K562 (cell line): ENCODE measurements at regions not wholly inside any gene's neighbourhood (a gene's known extent, or its start where the extent isn't known, plus 50 kb on each side); places are given as distances from the start of the nearest gene placed in this dataset.

Experiments used
- ATAC-seq: fragments of 200-7000 bp; cut with Tn5 transposase; 3 replicates; pipeline ENCODE4 v1.9.1; 2020; ENCODE audit warnings: moderate library complexity
- BruUV-seq: library from RNA; stranded (reverse); fragments of 400-500 nt; replicated peaks from 2 replicates; lab custom pipeline; 2021; lab: Mats Ljungman, UMichigan
- CTCF ChIA-PET: fragments of 300-600 bp; formaldehyde crosslinking; extraction: SDS; loops from one replicate; lab custom pipeline; 2021; ENCODE audit warnings: low intra/inter-chr PET ratio; lab: Yijun Ruan, JAX
- POLR2A ChIA-PET: fragments of 300-600, 350-650 bp; sonication (Branson Sonifier 250); formaldehyde crosslinking; extraction: SDS; loops from one replicate; lab custom pipeline; 2021; ENCODE audit warnings: antibody characterized with exemption, inconsistent platforms; lab: Yijun Ruan, JAX
- DNase-seq, 4 experiments: peaks; one replicate each; pipeline versions ENCODE4 v3.0.0 to v3.0.0-alpha.2; 2011 to 2018; ENCODE audit warnings: low spot score in 3 of 4, mixed read lengths in 3 of 4; ENCODE audit errors: extremely low read depth in 1 of 4
- FAIRE-seq: peaks from 2 replicates; lab custom pipeline; 2011; peaks lifted over from hg19 to GRCh38; lab: Jason Lieb, UNC
- H2AFZ ChIP-seq: 2 replicates; pipeline ENCODE4 v1.6.0; 2011; ENCODE audit warnings: low read depth, low read length, control low read depth, inconsistent platforms
- H3K27ac ChIP-seq: fragments of 200-600 bp; 3 replicates; pipeline ENCODE4 v1.8.0; 2011; ENCODE audit warnings: low read depth, mild to moderate bottlenecking, control low read depth, inconsistent platforms, low read length, moderate library complexity, mixed read lengths; ENCODE audit errors: extremely low read depth
- H3K27me3 ChIP-seq, 2 experiments: fragments of 300-600 bp in 1 of 2; 2 replicates in 1 of 2; 3 replicates in 1 of 2; pipeline versions ENCODE4 v1.6.0 to v1.8.0; 2011; ENCODE audit warnings: inconsistent platforms in 2 of 2, low read length in 2 of 2, mild to moderate bottlenecking in 1 of 2, mixed read lengths in 1 of 2, moderate library complexity in 1 of 2; ENCODE audit not compliant: control insufficient read depth in 2 of 2, insufficient read depth in 2 of 2
- H3K36me3 ChIP-seq: fragments of 300-600 bp; 3 replicates; pipeline ENCODE4 v1.8.0; 2011; ENCODE audit warnings: mild to moderate bottlenecking, low read length, inconsistent platforms; ENCODE audit not compliant: control insufficient read depth, insufficient read depth
- H3K4me1 ChIP-seq, 2 experiments: fragments of 200-600 bp in 1 of 2; replicated peaks in 1 of 2; 2 replicates in 1 of 2; 3 replicates in 1 of 2; pipeline versions ENCODE4 v1.5.1 to v1.8.0; 2011; ENCODE audit warnings: inconsistent platforms in 2 of 2, low read length in 2 of 2, mild to moderate bottlenecking in 1 of 2, mixed read lengths in 1 of 2, moderate library complexity in 1 of 2; ENCODE audit not compliant: control insufficient read depth in 2 of 2, insufficient read depth in 2 of 2
- H3K4me2 ChIP-seq: 2 replicates; pipeline ENCODE4 v1.6.1; 2011; ENCODE audit warnings: low read length, control low read depth, inconsistent platforms, mixed read lengths; ENCODE audit not compliant: insufficient read depth
- H3K4me3 ChIP-seq: fragments of 200-600 bp; sonication (generic), shearing (Covaris generic); 2 replicates; pipeline ENCODE4 v1.5.1; 2016; ENCODE audit warnings: control low read depth, inconsistent platforms
- H3K79me2 ChIP-seq: fragments of 200-600 bp; 3 replicates; pipeline ENCODE4 v1.8.0; 2011; ENCODE audit warnings: low read length, inconsistent platforms; ENCODE audit not compliant: control insufficient read depth, insufficient read depth
- H3K9ac ChIP-seq, 2 experiments: 2 replicates each; pipeline versions ENCODE4 v1.6.0 to v1.6.1; 2011; ENCODE audit warnings: low read depth in 2 of 2, low read length in 2 of 2, control low read depth in 1 of 2, inconsistent platforms in 1 of 2, mild to moderate bottlenecking in 1 of 2, mixed read lengths in 1 of 2; ENCODE audit not compliant: insufficient read depth in 1 of 2
- H3K9me1 ChIP-seq: one replicate; pipeline ENCODE4 v1.6.0; 2011; ENCODE audit warnings: inconsistent platforms, mild to moderate bottlenecking, low read length, moderate library complexity; ENCODE audit not compliant: control insufficient read depth, insufficient read depth
- H3K9me3 ChIP-seq: replicated peaks from 2 replicates; pipeline ENCODE4 v1.5.1; 2011; ENCODE audit warnings: low read depth, low read length, inconsistent platforms; ENCODE audit not compliant: control insufficient read depth, insufficient read depth
- H4K20me1 ChIP-seq: replicated peaks from 2 replicates; pipeline ENCODE4 v1.6.1; 2011; ENCODE audit warnings: low read length, inconsistent platforms, mixed read lengths; ENCODE audit not compliant: control insufficient read depth, insufficient read depth
- CBFA2T2 ChIP-seq: fragments of 450-650 bp; conservative IDR thresholded peaks from 2 replicates; pipeline ENCODE4 v1.6.1; 2017; ENCODE audit warnings: mild to moderate bottlenecking
- CLOCK ChIP-seq: fragments of 250-450 bp; sonication (Bioruptor Pico); IDR thresholded peaks from 2 replicates; pipeline ENCODE4 v1.4.0; 2020; ENCODE audit warnings: mild to moderate bottlenecking, moderate library complexity, borderline replicate concordance
- CTBP1 ChIP-seq: fragments of 450-650 bp; IDR thresholded peaks from 2 replicates; pipeline ENCODE4 v1.6.1; 2016; ENCODE audit warnings: borderline replicate concordance
- E2F5 ChIP-seq: sonication (generic); formaldehyde crosslinking; IDR thresholded peaks from 2 replicates; pipeline ENCODE4 v1.8.0; 2022; ENCODE audit warnings: mild to moderate bottlenecking, missing genetic modification reagents
- FOXJ3 ChIP-seq: sonication (generic); formaldehyde crosslinking; IDR thresholded peaks from 2 replicates; pipeline ENCODE4 v1.4.0; 2020; ENCODE audit warnings: mild to moderate bottlenecking, missing genetic modification reagents
- HDAC2 ChIP-seq: fragments of 450-650 bp; IDR thresholded peaks from 2 replicates; pipeline ENCODE4 v1.6.1; 2016; ENCODE audit warnings: mild to moderate bottlenecking
- HMGN3 ChIP-seq: IDR thresholded peaks from 2 replicates; pipeline ENCODE4 v1.6.1; 2011; ENCODE audit warnings: borderline replicate concordance, low read depth, mild to moderate bottlenecking, mixed read lengths, low read length; ENCODE audit not compliant: insufficient read length; ENCODE audit errors: extremely low read depth
- MAFF ChIP-seq: IDR thresholded peaks from 2 replicates; pipeline ENCODE4 v1.6.1; 2012; ENCODE audit warnings: low read length, improper control_type of control experiment
- MLLT1 ChIP-seq, 2 experiments: fragments of 450-650 bp; IDR thresholded peaks; 2 replicates each; pipeline ENCODE4 v1.6.1; 2016
- NFE2 ChIP-seq: IDR thresholded peaks from 2 replicates; pipeline ENCODE4 v1.6.1; 2014; ENCODE audit warnings: antibody characterized with exemption, low read depth
- PPARD ChIP-seq: fragments of 250-450 bp; sonication (Bioruptor Pico); IDR thresholded peaks from 2 replicates; pipeline ENCODE4 v1.8.0; 2022; ENCODE audit warnings: inconsistent platforms, mild to moderate bottlenecking, moderate library complexity
- XRCC3 ChIP-seq: fragments of 450-650 bp; IDR thresholded peaks from 2 replicates; pipeline ENCODE4 v1.6.1; 2017; ENCODE audit warnings: mild to moderate bottlenecking, moderate library complexity
- XRCC5 ChIP-seq: fragments of 200-400 bp; formaldehyde crosslinking; IDR thresholded peaks from 2 replicates; pipeline ENCODE4 v1.6.1; 2017; ENCODE audit warnings: low read depth, mild to moderate bottlenecking, low read length
- ZNF3 ChIP-seq: fragments of 250-450 bp; sonication (Bioruptor Pico); IDR thresholded peaks from 2 replicates; pipeline ENCODE4 v1.5.0; 2021; ENCODE audit warnings: mild to moderate bottlenecking, moderate library complexity
- ZNF384 ChIP-seq: IDR thresholded peaks from 2 replicates; pipeline ENCODE4 v1.6.1; 2012; ENCODE audit warnings: low read depth, low read length, improper control_type of control experiment
- ZNF76 ChIP-seq: fragments of 250-450 bp; sonication (Bioruptor Pico); IDR thresholded peaks from 2 replicates; pipeline ENCODE4 v1.4.0; 2020; ENCODE audit warnings: mild to moderate bottlenecking, moderate library complexity, borderline replicate concordance
- WGBS: fragments of 100-300 bp; shearing (Covaris generic); methylation state at CpG from one replicate; pipeline ENCODE4 v1.1.6; 2016; ENCODE audit warnings: low coverage, mixed read lengths; ENCODE audit not compliant: insufficient coverage; ENCODE audit errors: missing lambda C conversion rate; 5-methylcytosine and 5-hydroxymethylcytosine counted together
- in situ Hi-C: fragments of 300-500 bp; cut with MboI; formaldehyde crosslinking; loops from 4 replicates; pipeline ENCODE4 v1.15.0; 2018; ENCODE audit warnings: inconsistent platforms, mixed read lengths
- intact Hi-C: fragments of 100-400 bp; cut with micrococcal nuclease; formaldehyde crosslinking; loops from 2 replicates; pipeline ENCODE4 v1.14.2; 2022

DNA sequence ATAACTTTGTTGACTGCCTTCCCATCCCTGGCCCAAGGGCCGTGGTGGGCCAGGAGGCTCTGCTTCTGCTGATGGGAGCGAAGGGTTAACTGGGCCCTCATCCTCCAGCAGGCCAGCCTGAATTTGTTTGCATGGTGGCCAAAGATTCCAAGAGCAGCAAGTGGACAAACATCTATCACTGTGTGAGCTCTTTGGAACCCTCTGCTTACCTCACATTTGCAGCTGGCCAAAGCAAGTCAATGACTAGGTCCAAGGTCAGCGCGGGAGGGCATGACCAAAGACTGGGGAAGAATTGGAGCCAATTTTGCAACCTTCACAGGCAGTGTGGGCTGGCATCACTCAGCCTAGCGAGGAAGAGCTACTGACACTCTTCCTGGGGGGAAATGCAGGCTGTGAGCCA is 67.8 kb upstream of the ATP6AP2 start (continued):
- TF ChIP-seq MLLT1 (IDR thresholded peaks at IDR 0.05): no peak
- TF ChIP-seq ZNF3: no peak

GRCh38 chrX:40511258-40511657 is 69.5 kb upstream of the ATP6AP2 start:
- Histone ChIP-seq H3K4me2 (no peak overlapping the region), H3K4me1 (peaks cover 0 to 3% of the 10 kb centered on the region in 2 experiments; a peak in 3 of 5 replicates), H3K27me3 (peaks cover 0 to 5% of the 10 kb centered on the region in 2 experiments; a peak in 2 of 5 replicates), H3K9ac (no peak overlapping the region), H3K9me1 (no peaks in the 10 kb centered on the region), H3K27ac (no peak overlapping the region), H3K9me3 (no peaks in the 10 kb centered on the region), H4K20me1 (no peaks in the 10 kb centered on the region), H2AFZ (no peak overlapping the region), H3K4me3 (no peak overlapping the region), H3K36me3 (no peaks in the 10 kb centered on the region), H3K79me2 (no peaks in the 10 kb centered on the region)
- 32% methylated on average over 3 of the region's 7 CpGs for WGBS
- POLR2A ChIA-PET: interaction anchor here (0.7 kb wide), 1 partner anchor 115 kb away, joined by 3 read pairs; no protein-coding TSS in a partner anchor
- TF ChIP-seq HMGN3: no peak
- TF ChIP-seq FOXJ3 (CRISPR knock-in tag): no peak
- no peak for TF ChIP-seq CBFA2T2
- no peak for TF ChIP-seq PPARD
- TF ChIP-seq CTBP1: no peak
- no peak for TF ChIP-seq E2F5 (CRISPR knock-in tag)
- no peak for TF ChIP-seq CLOCK
- no peak for TF ChIP-seq ZNF384
- no peak for TF ChIP-seq HDAC2
- TF ChIP-seq MAFF: no peak
- no peak for TF ChIP-seq XRCC3
- no peak for TF ChIP-seq ZNF76 (CRISPR knock-in tag)
- no peak for TF ChIP-seq NFE2
- no peak for TF ChIP-seq XRCC5
- DNase-seq: no peak
- in situ Hi-C loops (no loop called here), intact Hi-C loops (no loop called here)
- no TSS peak for BruUV-seq
- FAIRE-seq: no peak
- CTCF ChIA-PET: no interaction called here
- ATAC-seq: no peak
